Frontal cortex (tissue), 3 donors: ENCODE measurements at regions not wholly inside any gene's neighbourhood (a gene's known extent, or its start where the extent isn't known, plus 50 kb on each side); places are given as distances from the start of the nearest gene placed in this dataset.

Experiments used
- DNase-seq, 2 donors: peaks; one replicate each; pipeline ENCODE4 v3.0.0; 2012; ENCODE audit warnings: low spot score in 2 of 2
- FAIRE-seq: peaks from 2 replicates; lab custom pipeline; 2012; peaks lifted over from hg19 to GRCh38; lab: Jason Lieb, UNC
- donor health status: control.
- donor health status: control.
- donor health status: control.

DNA sequence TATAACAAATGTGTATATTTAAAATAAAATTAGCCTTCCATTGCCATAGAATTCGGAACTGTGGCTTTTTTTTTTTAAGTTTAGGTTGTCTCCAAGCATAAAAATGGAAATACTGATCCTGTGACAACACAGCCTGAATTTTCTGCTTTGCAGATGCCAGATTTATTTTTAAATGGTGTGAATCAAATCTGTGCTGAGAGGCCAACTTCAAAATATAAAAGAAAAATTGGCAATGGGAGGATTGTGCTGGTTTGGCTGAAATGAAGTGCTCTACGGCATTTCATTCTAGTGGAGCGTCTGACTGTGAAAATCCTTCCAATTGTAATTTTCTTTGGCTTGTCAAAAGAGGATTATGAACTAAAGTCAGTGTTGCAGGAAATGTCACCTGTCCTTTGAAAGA is 580.3 kb upstream of the ZFP42 start:
- DNase-seq, result no peak
- FAIRE-seq, result no peak

DNA sequence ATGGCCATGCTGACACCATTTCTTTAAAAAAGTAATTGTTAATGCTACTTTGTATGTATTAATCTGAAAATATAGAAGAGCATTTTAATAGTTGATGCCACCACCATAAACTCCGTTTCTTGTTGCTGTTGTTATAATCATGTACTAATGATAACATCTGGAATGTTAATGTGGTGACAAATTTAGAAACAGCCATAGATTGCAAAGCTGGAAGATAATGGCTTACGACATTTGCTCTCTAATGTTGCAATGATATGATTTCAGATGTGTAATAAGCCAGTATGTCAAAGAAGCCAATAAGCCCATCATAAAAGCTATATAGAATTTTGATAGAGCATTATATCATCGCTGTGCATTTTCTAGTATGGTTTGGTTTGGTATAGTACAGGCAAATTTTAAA is 579.4 kb upstream of the ZFP42 start:
- FAIRE-seq (no peak), DNase-seq (no peak)

GRCh38 chr4:187417721-187418120 is 577.9 kb upstream of the ZFP42 start:
- DNase-seq, result no peak
- no peak for FAIRE-seq

GRCh38 chr4:187422655-187423054 is 572.9 kb upstream of the ZFP42 start:
- no peak for FAIRE-seq

GRCh38 chr4:187424636-187425035 is 570.9 kb upstream of the ZFP42 start:
- DNase-seq, result no peak
- no peak for FAIRE-seq

More at GRCh38 chr4:187422655-187423054, 572.9 kb upstream of the ZFP42 start:
- DNase-seq, result no peak

GRCh38 chr4:187426511-187426910 is 569.1 kb upstream of the ZFP42 start:
- DNase-seq, result no peak
- FAIRE-seq, result no peak

GRCh38 chr4:187432310-187432709 is 563.3 kb upstream of the ZFP42 start:
- DNase-seq (no peak), FAIRE-seq (no peak)

DNA sequence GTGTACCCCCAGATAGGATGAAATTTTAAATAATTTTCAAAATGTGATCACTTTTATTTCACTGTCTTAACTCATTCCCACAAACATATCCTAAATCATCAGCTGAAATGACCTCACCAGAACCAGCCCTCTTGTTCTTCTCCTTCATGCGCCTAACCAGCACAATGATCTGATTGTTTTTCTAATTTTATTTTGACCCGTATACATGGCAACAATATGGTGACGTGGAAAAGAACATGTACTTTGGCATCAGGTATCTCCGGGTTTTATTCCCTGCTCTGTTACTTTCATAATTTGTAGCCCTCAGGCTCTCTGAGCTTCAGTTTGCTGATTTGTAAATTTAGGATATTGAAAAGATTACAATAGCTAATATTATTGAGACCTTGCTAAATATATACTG is 562.4 kb upstream of the ZFP42 start:
- FAIRE-seq, result no peak
- no peak for DNase-seq

- FAIRE-seq (no peak), DNase-seq (no peak)
These were observed 559.3 kb upstream of the ZFP42 start for GRCh38 chr4:187436251-187436650.

- FAIRE-seq (no peak), DNase-seq (no peak)
These were observed 551.5 kb upstream of the ZFP42 start for GRCh38 chr4:187444061-187444460.

DNA sequence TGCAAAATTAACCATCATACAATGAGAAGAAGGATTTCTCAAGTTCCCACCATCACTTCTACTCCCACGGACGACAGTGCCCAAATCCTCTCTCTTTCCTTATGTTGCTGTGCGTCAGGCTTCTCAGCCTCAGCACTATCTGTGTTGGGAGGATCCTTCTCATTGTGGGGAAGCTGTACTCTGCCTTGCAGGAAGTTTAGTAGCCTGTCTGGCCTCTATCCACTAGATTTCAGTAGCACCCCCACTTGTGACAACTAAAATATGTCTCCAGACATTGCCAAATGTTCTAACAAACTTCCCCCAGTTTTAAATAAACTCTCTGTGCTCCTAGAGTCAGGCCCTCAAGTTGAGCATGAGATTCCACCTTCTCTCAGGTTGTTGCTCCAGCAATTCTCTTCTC is 545.9 kb upstream of the ZFP42 start:
- FAIRE-seq (no peak), DNase-seq (no peak)

DNA sequence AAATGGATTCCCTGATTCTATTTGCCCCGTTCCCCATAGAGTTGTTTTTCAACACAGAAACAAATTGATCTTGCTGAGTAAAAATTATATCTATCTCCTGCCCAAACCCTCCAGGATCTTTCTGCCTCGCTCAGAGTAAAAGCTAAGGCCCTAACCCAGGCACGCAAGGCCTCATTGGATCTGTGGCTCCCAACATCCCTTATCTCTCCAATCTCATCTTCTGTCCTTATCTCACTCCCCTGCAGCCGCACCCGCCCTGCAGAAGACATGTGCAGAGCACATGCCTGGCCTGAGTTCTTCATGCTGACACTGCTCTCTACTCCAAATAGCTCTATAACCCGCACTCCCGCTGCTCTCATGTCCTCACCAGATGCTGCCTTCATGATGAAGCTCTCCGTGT is 543.8 kb upstream of the ZFP42 start:
- FAIRE-seq (no peak), DNase-seq (no peak)

GRCh38 chr4:187460016-187460415 is 535.6 kb upstream of the ZFP42 start:
- DNase-seq (no peak), FAIRE-seq (no peak)

DNA sequence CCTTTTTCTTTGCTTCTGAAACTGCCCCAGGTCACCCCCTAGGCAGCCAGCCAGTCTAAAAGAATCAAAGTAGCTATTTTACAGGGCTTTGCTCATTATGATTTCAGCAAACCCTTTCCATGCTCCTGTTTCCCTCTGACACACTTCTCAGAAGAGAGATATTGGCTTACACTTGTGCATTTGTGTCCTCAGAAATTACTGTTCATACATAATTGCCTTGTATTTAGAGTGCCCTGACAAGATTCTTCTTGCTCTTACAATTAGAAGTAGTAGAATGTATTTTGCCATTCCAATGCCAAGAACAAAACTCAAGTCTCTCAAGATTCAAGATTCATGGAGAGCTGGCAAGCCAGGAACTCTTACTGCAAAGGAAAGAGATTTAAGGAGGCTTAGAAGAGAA is 531.0 kb upstream of the ZFP42 start:
- no peak for DNase-seq
- FAIRE-seq, result no peak

DNA sequence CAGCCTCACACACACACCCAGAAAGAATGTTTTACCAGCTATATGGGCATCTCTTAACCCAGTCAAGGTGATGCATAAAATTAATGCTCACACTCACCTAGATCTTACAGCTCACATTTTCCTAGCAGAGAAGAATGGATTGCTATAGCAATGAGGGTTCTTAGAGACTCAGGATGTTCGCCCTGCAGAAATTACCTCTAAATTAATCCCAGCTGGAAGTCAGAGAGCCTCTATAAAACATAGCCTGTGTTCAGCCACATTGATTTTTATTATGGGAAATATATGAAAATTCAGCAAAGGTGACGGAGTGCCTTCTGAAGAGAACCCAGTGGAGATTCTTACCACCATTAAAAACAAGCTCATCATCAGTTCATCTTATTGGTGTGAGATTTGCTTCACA is 528.3 kb upstream of the ZFP42 start:
- no peak for DNase-seq
- FAIRE-seq, result no peak

- no peak for DNase-seq
- no peak for FAIRE-seq
These were observed 525.9 kb upstream of the ZFP42 start for GRCh38 chr4:187469627-187470026.

DNA sequence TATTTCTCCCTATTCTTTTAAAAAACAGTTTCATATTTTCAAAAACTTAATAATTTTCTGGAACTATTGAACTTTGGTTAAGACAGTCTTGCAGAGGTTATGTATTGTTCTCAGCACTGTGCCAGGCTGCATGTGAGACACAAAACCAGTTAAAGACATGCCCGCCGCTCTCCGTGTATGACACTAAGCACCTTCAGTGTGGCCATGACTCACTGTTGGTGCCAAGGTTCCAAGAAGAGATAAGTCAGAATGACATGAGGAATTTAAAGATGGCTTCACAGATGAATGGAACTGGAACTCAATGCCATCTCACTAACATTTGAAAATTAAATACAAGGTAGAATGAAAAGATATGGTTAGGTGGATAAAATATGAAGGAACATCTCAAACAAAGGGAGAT is 525.5 kb upstream of the ZFP42 start:
- FAIRE-seq, result no peak
- no peak for DNase-seq

DNA sequence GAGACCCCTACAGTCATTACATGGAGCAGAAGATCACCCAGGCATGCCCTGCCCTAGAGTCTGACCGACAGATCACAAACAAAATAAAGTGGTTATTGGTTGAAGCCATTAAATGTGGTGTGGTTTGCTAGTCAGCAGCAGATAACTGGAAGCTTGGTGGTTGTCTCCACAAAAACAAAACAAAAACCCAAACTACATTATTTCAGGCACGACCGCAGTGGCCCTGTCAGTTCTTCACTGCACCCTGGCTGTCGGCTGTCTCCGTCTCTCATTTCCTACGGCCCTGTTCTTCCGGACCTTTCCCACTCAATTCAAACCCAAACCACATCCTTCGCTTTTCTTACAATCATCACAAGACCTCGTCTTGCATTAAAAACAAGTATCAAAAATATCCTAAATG is 521.3 kb upstream of the ZFP42 start:
- FAIRE-seq (no peak), DNase-seq (no peak)

GRCh38 chr4:187475901-187476300 is 519.7 kb upstream of the ZFP42 start:
- DNase-seq (no peak), FAIRE-seq (no peak)

- no peak for FAIRE-seq
These were observed 518.3 kb upstream of the ZFP42 start for GRCh38 chr4:187477224-187477623.

DNA sequence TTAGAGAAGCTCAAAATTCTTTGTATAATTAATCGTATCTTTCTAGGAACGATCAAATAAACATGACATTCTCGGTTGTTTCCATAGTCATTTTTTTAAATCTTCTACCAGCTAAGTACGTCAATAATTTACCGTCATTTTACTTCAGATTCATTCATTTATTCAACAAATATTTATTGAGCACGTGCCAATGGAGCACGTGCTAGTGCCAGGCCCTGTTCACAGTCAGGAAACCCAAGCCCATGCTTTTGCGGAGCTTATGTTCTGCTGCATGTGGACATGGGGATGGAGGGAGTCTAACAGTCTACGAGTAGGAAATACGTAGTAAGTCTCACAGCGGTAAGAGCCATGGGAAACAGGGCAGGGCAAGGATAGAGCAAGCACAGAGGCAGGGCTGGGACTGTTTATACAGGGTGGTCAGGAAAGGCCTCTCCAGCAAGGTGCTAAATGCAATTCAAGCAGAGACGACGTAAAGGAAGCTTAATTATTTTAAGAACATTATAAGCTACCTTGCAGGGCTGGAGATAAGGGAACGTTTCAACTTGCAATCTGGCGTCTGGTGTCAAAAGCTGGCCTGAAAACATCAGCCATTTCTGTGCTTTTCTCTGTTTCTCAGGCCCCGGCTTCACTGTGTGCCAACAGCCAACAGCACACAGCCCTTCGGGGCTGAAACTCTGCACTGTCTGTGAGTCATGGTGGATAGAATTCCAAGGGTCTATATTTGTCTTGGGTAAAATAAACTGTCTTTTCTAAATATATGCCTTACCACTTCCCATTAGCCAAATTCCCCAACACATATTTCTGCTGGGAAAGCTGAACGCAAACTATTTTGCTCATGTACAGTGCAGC is 517.1 kb upstream of the ZFP42 start:
- FAIRE-seq (no peak), DNase-seq (no peak)

More at GRCh38 chr4:187477224-187477623, 518.3 kb upstream of the ZFP42 start:
- no peak for DNase-seq

DNA sequence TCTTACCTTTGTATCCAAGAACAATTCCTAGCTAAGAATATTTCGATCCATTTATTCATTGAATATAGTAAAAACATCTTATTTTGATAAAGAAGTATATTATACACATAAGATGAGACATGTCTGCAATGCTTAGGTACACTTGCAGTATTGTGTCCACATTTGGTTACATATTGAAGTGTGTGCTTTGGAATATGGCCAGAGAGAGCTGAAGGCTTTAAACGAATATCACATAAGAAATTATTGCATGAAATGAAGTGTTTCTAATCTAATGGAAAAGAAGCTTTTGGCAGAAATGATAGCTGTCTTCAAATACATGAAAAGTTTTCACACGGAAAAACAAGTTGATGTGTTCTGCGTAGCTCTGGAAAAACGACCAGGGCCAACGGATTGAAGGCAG is 516.1 kb upstream of the ZFP42 start:
- DNase-seq (no peak), FAIRE-seq (no peak)
